ENCODE measurements at regions not wholly inside any gene's neighbourhood (a gene's known extent, or its start where the extent isn't known, plus 50 kb on each side); places are given as distances from the start of the nearest gene placed in this dataset.

- intact Hi-C loops (cut with DNase I), result no loop called here
- Histone ChIP-seq H3K4me1 (no peaks in the 10 kb centered on the region), H3K27ac (no peak overlapping the region), H3K4me3 (no peak overlapping the region), H3K9me3 (no peaks in the 10 kb centered on the region), H3K36me3 (no peaks in the 10 kb centered on the region), H3K27me3 (no peaks in the 10 kb centered on the region)
- DNase-seq (ENCODE audit: extremely low spot score in 2 of 2), result no peak
- TF ChIP-seq CTCF (IDR thresholded peaks at IDR 0.05), result peak in 1 of 3 experiments; percentile 6
- no peak for TF ChIP-seq POLR2AphosphoS5 (IDR thresholded peaks at IDR 0.05; ENCODE audit: insufficient read depth in 1 of 2, low read depth in 1 of 2)
Observed at GRCh38 chr7:142412551-142413193, 154.8 kb upstream of the PRSS58 start.

GRCh38 chr7:142409471-142409870 is 151.6 kb upstream of the PRSS58 start:
- TF ChIP-seq POLR2A (IDR thresholded peaks at IDR 0.05), result no peak
- no peak for TF ChIP-seq CTCF (IDR thresholded peaks at IDR 0.05)
- no peak for TF ChIP-seq POLR2AphosphoS5 (IDR thresholded peaks at IDR 0.05; ENCODE audit: insufficient read depth in 1 of 2, low read depth in 1 of 2)
- Histone ChIP-seq H3K9me3 (no peaks in the 10 kb centered on the region), H3K27ac (no peak overlapping the region), H3K36me3 (no peaks in the 10 kb centered on the region), H3K27me3 (no peaks in the 10 kb centered on the region), H3K4me1 (no peaks in the 10 kb centered on the region), H3K4me3 (no peak overlapping the region)
- DNase-seq (ENCODE audit: extremely low spot score in 2 of 2), result no peak
- intact Hi-C loops (cut with DNase I), result no loop called here

GRCh38 chr7:142408794-142409193 is 150.9 kb upstream of the PRSS58 start:
- H3K4me3 ChIP-seq, result no peak overlapping the region
- no peaks in the 10 kb centered on the region for H3K36me3 ChIP-seq
- H3K9me3 ChIP-seq, result no peaks in the 10 kb centered on the region
- H3K4me1 ChIP-seq, result no peaks in the 10 kb centered on the region
- intact Hi-C loops (cut with DNase I), result no loop called here
- no peak for DNase-seq (ENCODE audit: extremely low spot score in 2 of 2)
- no peaks in the 10 kb centered on the region for H3K27me3 ChIP-seq
- TF ChIP-seq POLR2AphosphoS5 (IDR thresholded peaks at IDR 0.05; ENCODE audit: insufficient read depth in 1 of 2, low read depth in 1 of 2), result no peak
- TF ChIP-seq POLR2A (IDR thresholded peaks at IDR 0.05), result no peak
- TF ChIP-seq CTCF (IDR thresholded peaks at IDR 0.05), result no peak
- H3K27ac ChIP-seq, result no peak overlapping the region

DNA sequence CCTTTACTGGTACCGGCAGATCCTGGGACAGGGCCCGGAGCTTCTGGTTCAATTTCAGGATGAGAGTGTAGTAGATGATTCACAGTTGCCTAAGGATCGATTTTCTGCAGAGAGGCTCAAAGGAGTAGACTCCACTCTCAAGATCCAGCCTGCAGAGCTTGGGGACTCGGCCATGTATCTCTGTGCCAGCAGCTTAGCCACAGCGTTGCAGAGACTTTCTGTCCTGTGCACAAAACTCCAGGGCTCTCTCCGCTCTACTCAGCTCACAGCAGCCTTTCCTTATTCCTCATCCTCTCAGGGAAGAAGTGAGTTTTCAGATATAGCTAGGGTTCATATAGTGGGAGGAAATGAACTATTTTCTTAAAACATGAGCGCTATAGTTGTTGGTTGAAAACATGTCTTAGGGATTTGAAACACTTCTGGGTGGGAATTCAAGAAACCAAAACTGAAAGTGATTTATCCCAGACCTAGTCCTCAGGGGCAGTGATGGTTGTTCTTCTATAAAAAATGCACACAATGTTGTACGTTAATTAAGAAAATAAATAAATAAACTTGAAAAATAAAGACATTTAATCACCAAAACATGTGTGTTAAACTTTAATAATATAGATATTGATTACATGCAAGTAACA is 150.2 kb upstream of the PRSS58 start:
- Histone ChIP-seq H3K4me1 (no peaks in the 10 kb centered on the region), H3K4me3 (no peak overlapping the region), H3K27me3 (no peaks in the 10 kb centered on the region), H3K27ac (no peak overlapping the region), H3K36me3 (no peaks in the 10 kb centered on the region), H3K9me3 (no peaks in the 10 kb centered on the region)
- no peak for TF ChIP-seq POLR2AphosphoS5 (IDR thresholded peaks at IDR 0.05; ENCODE audit: insufficient read depth in 1 of 2, low read depth in 1 of 2)
- TF ChIP-seq POLR2A (IDR thresholded peaks at IDR 0.05), result no peak
- TF ChIP-seq CTCF (IDR thresholded peaks at IDR 0.05), result no peak
- intact Hi-C loops (cut with DNase I), result no loop called here
- DNase-seq (ENCODE audit: extremely low spot score in 2 of 2), result no peak

GRCh38 chr7:142405122-142405765 is 147.4 kb upstream of the PRSS58 start:
- Histone ChIP-seq H3K36me3 (no peaks in the 10 kb centered on the region), H3K9me3 (no peaks in the 10 kb centered on the region), H3K27me3 (no peaks in the 10 kb centered on the region), H3K27ac (no peak overlapping the region), H3K4me3 (no peak overlapping the region), H3K4me1 (no peaks in the 10 kb centered on the region)
- no peak for DNase-seq (ENCODE audit: extremely low spot score in 2 of 2)
- intact Hi-C loops (cut with DNase I), result no loop called here
- TF ChIP-seq CTCF (IDR thresholded peaks at IDR 0.05), result no peak
- TF ChIP-seq POLR2A (IDR thresholded peaks at IDR 0.05), result no peak
- no peak for TF ChIP-seq POLR2AphosphoS5 (IDR thresholded peaks at IDR 0.05; ENCODE audit: insufficient read depth in 1 of 2, low read depth in 1 of 2)

Measured in vagina (tissue), 2 donors.